Caco-2 (cell line): ENCODE measurements at regions not wholly inside any gene's neighbourhood (a gene's known extent, or its start where the extent isn't known, plus 50 kb on each side); places are given as distances from the start of the nearest gene placed in this dataset.

Experiments used
- BruUV-seq: library from RNA; stranded (reverse); fragments of 400-500 nt; replicated peaks from 2 replicates; lab custom pipeline; 2021; lab: Mats Ljungman, UMichigan
- CTCF ChIA-PET: fragments of 300-600 bp; sonication (Branson Sonifier 250); formaldehyde crosslinking; loops from one replicate; lab custom pipeline; 2022; ENCODE audit warnings: antibody characterized with exemption; lab: Charles Lee
- POLR2A ChIA-PET: fragments of 300-600 bp; sonication (Branson Sonifier 250); formaldehyde crosslinking; loops from one replicate; lab custom pipeline; 2022; ENCODE audit warnings: antibody characterized with exemption; lab: Charles Lee
- DNase-seq, 2 experiments: peaks; one replicate each; pipeline versions ENCODE4 v3.0.0 to v3.0.0-alpha.2; 2020 to 2022
- H3K27me3 ChIP-seq: replicated peaks from 2 replicates; pipeline ENCODE4 v1.6.0; 2011; ENCODE audit warnings: low read length; ENCODE audit not compliant: control insufficient read depth, insufficient read depth
- H3K36me3 ChIP-seq: 2 replicates; pipeline ENCODE4 v1.5.1; 2011; ENCODE audit warnings: low read length; ENCODE audit not compliant: control insufficient read depth, insufficient read depth
- H3K4me1 ChIP-seq: fragments of 250-450 bp; sonication (Bioruptor Pico); 2 replicates; pipeline ENCODE4 v1.5.1; 2020; ENCODE audit warnings: mild to moderate bottlenecking
- H3K4me3 ChIP-seq: 2 replicates; pipeline ENCODE4 v1.5.1; 2011; ENCODE audit warnings: low read depth, mild to moderate bottlenecking, control low read depth, low read length
- H3K9me3 ChIP-seq: fragments of 250-450 bp; sonication (Bioruptor Pico); 2 replicates; pipeline ENCODE4 v1.5.1; 2020; ENCODE audit warnings: mild to moderate bottlenecking, moderate library complexity
- H3K27ac Mint-ChIP-seq: one replicate; pipeline ENCODE4 v1.8.0; 2022; ENCODE audit warnings: mixed read lengths; ENCODE audit not compliant: unreplicated experiment
- H3K27me3 Mint-ChIP-seq: one replicate; pipeline ENCODE4 v1.8.0; 2022; ENCODE audit warnings: mixed read lengths; ENCODE audit not compliant: insufficient read depth, unreplicated experiment
- H3K36me3 Mint-ChIP-seq: one replicate; pipeline ENCODE4 v1.8.0; 2022; ENCODE audit warnings: mild to moderate bottlenecking, mixed read lengths; ENCODE audit not compliant: insufficient read depth, unreplicated experiment
- H3K4me1 Mint-ChIP-seq: one replicate; pipeline ENCODE4 v1.8.0; 2022; ENCODE audit warnings: low read depth, mixed read lengths; ENCODE audit not compliant: unreplicated experiment
- H3K4me3 Mint-ChIP-seq: one replicate; pipeline ENCODE4 v1.8.0; 2022; ENCODE audit warnings: mild to moderate bottlenecking, moderate library complexity, mixed read lengths; ENCODE audit not compliant: unreplicated experiment
- H3K9me3 Mint-ChIP-seq: one replicate; pipeline ENCODE4 v1.8.0; 2022; ENCODE audit warnings: mixed read lengths; ENCODE audit not compliant: unreplicated experiment
- intact Hi-C: fragments of 100-400 bp; cut with micrococcal nuclease; formaldehyde crosslinking; loops from one replicate; pipeline ENCODE4 v1.10.0; 2022; ENCODE audit not compliant: unreplicated experiment
- TF ChIP-seq, protein P1 (sequence below), 2 experiments: fragments of 200-600 bp in 1 of 2; IDR thresholded peaks; 1 replicate in 1 of 2; 2 replicates in 1 of 2; pipeline versions ENCODE4 v1.5.1 to v1.8.0; 2011 to 2022; ENCODE audit warnings: antibody characterized with exemption in 1 of 2, control low read depth in 1 of 2, inconsistent platforms in 1 of 2, low read depth in 1 of 2, low read length in 1 of 2, mild to moderate bottlenecking in 1 of 2, moderate library complexity in 1 of 2; ENCODE audit not compliant: insufficient read depth in 1 of 2, severe bottlenecking in 1 of 2, unreplicated experiment in 1 of 2

DNA sequence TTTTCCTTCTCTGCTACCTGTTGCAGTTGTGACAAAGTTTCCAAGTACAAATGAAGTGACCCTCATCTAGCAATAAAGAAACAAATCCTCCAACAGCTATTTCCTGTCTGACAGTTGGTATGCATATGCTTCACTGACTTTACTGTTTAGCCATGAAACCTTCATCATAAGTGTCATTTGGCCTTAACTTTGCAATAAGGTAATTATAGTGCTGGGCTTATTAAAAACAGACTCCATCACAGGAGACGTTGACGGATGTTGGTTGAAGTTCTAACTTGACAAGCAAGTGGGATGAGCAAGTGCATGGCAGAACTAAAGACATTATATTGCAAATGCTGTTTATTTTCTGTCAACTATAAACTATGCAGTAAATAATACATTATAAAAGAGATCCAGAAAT is 425.2 kb downstream of the RPS29 start:
- Mint-ChIP-seq H3K36me3 (no peaks in the 10 kb centered on the region), H3K4me1 (peaks cover 9% of the 10 kb centered on the region), H3K27ac (no peak overlapping the region), H3K4me3 (no peak overlapping the region), H3K9me3 (peaks cover 13% of the 10 kb centered on the region), H3K27me3 (no peaks in the 10 kb centered on the region)
- no peak for DNase-seq
- ChIA-PET CTCF (no interaction called here), POLR2A (no interaction called here)
- intact Hi-C loops = no loop called here
- no peaks in the 10 kb centered on the region for H3K36me3 ChIP-seq
- no peaks in the 10 kb centered on the region for H3K9me3 ChIP-seq
- H3K4me3 ChIP-seq = no peak overlapping the region
- TF ChIP-seq, protein P1, sequence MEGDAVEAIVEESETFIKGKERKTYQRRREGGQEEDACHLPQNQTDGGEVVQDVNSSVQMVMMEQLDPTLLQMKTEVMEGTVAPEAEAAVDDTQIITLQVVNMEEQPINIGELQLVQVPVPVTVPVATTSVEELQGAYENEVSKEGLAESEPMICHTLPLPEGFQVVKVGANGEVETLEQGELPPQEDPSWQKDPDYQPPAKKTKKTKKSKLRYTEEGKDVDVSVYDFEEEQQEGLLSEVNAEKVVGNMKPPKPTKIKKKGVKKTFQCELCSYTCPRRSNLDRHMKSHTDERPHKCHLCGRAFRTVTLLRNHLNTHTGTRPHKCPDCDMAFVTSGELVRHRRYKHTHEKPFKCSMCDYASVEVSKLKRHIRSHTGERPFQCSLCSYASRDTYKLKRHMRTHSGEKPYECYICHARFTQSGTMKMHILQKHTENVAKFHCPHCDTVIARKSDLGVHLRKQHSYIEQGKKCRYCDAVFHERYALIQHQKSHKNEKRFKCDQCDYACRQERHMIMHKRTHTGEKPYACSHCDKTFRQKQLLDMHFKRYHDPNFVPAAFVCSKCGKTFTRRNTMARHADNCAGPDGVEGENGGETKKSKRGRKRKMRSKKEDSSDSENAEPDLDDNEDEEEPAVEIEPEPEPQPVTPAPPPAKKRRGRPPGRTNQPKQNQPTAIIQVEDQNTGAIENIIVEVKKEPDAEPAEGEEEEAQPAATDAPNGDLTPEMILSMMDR (IDR thresholded peaks at IDR 0.05; ENCODE audit: insufficient read depth in 1 of 2, low read depth in 1 of 2, low read length in 1 of 2, severe bottlenecking in 1 of 2, unreplicated experiment in 1 of 2) = no peak
- no TSS peak for BruUV-seq
- H3K27me3 ChIP-seq = no peaks in the 10 kb centered on the region
- H3K4me1 ChIP-seq = 0 out of 2 replicates have a peak, but pooled peaks cover 5% of the 10 kb centered on the region

DNA sequence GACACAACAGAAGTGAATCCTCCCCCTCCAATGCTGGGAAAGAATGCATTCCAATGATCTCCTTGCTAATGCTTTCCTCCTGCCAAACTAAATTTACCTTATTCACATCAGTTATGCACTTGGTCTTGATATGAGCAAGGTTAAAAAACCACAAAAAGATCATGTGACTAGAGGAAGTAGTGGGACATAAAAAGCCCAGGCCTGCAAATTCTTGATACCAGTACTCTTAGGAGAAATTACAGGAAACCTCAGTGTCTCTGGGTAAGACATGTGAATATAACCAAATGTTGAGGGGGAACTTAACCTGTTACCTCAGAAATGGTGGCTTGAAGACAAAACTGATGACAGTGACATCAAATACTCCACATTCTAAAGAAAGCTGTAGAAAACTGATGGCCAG is 427.1 kb downstream of the RPS29 start:
- H3K4me1 ChIP-seq = 0 out of 2 replicates have a peak, but pooled peaks cover 5% of the 10 kb centered on the region
- no peak overlapping the region for H3K27ac Mint-ChIP-seq
- ChIA-PET CTCF (no interaction called here), POLR2A (no interaction called here)
- TF ChIP-seq, protein P1 (IDR thresholded peaks at IDR 0.05; ENCODE audit: insufficient read depth in 1 of 2, low read depth in 1 of 2, low read length in 1 of 2, severe bottlenecking in 1 of 2, unreplicated experiment in 1 of 2) = no peak
- no peak overlapping the region for H3K4me3 ChIP-seq
- H3K27me3 ChIP-seq = no peaks in the 10 kb centered on the region
- H3K27me3 Mint-ChIP-seq = no peaks in the 10 kb centered on the region
- peaks cover 13% of the 10 kb centered on the region for H3K9me3 Mint-ChIP-seq
- peaks cover 9% of the 10 kb centered on the region for H3K4me1 Mint-ChIP-seq
- no peaks in the 10 kb centered on the region for H3K36me3 Mint-ChIP-seq
- H3K4me3 Mint-ChIP-seq = no peak overlapping the region
- no TSS peak for BruUV-seq
- DNase-seq = no peak
- intact Hi-C loops = no loop called here
- H3K9me3 ChIP-seq = no peaks in the 10 kb centered on the region
- H3K36me3 ChIP-seq = no peaks in the 10 kb centered on the region

- Histone ChIP-seq H3K4me3 (no peak overlapping the region), H3K27me3 (no peaks in the 10 kb centered on the region), H3K4me1 (peaks cover 4% of the 10 kb centered on the region; the same call in 1 of the 2 replicates), H3K9me3 (no peaks in the 10 kb centered on the region), H3K36me3 (no peaks in the 10 kb centered on the region)
- no peak for DNase-seq
- Mint-ChIP-seq H3K27ac (no peak overlapping the region), H3K4me1 (peaks cover 5% of the 10 kb centered on the region), H3K27me3 (no peaks in the 10 kb centered on the region), H3K4me3 (no peak overlapping the region), H3K9me3 (peaks cover 8% of the 10 kb centered on the region), H3K36me3 (no peaks in the 10 kb centered on the region)
- intact Hi-C loops = no loop called here
- CTCF ChIA-PET = no interaction called here
- no TSS peak for BruUV-seq
- POLR2A ChIA-PET = no interaction called here
- TF ChIP-seq, protein P1 (IDR thresholded peaks at IDR 0.05; ENCODE audit: insufficient read depth in 1 of 2, low read depth in 1 of 2, low read length in 1 of 2, severe bottlenecking in 1 of 2, unreplicated experiment in 1 of 2) = no peak
Observed at GRCh38 chr14:49139593-49139992, 446.6 kb downstream of the RPS29 start.
